Stimulated activated CD8-positive, alpha-beta memory T cell treated with anti-CD3 and anti-CD28 coated beads, Interleukin-12 subunit alpha, Interleukin-12 subunit beta, amount 100 ng/mL, for 24 hours (primary cell): ENCODE measurements at regions not wholly inside any gene's neighbourhood (a gene's known extent, or its start where the extent isn't known, plus 50 kb on each side); places are given as distances from the start of the nearest gene placed in this dataset.
"Not testable (repeated sequence)": the region's sequence is repeated elsewhere in the genome, so short reads cannot be mapped to it uniquely, and the experiment has no call there.

Experiments
- DNase-seq: peaks from one replicate; pipeline ENCODE4 v3.0.0-alpha.2; 2020; ENCODE audit errors: extremely low read depth

DNA sequence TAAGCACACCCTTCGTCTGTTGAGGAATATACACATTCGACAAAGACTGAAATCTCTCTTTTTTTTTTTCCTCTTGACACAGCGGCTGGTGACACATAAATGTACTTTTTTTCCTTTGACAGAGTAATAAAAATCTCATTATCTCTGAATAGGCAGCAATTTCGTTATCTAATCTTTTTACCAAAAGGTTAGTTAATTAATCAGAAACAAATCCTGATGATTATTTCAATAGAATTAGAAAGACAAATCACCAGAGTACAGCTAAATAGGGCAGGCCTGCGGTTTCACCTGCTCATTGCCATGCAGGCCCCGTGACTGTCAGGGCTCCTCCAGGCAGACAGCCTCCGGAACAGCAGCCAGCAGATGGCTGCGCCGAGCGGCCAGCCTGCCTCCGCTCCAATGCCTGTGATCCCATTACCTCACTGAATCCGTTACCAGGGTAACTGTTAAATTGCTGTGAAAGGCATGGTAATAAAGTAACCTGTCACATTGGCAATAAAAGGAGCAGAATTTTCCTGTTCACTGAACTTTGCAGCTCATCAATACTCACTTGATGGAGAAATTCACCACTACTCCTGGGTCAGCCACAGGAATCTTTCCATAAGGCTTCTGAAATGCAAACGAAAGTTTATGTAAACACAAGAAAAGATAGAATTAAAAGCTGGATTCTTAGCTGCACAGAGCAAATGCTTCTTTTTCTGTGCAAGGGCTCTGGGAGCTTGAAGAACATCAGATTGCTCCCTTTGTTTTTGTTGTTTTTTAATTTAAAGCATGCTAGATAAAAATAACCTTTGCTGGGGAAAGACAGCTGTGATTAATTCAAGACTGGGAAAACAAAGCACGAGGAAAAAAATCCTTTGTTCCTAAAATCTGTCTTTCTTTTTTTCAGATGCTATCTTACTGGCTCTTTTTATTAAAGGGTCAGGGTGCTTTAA lies 666.4 kb upstream of the ZNF608 start:
- no peak for DNase-seq

DNA sequence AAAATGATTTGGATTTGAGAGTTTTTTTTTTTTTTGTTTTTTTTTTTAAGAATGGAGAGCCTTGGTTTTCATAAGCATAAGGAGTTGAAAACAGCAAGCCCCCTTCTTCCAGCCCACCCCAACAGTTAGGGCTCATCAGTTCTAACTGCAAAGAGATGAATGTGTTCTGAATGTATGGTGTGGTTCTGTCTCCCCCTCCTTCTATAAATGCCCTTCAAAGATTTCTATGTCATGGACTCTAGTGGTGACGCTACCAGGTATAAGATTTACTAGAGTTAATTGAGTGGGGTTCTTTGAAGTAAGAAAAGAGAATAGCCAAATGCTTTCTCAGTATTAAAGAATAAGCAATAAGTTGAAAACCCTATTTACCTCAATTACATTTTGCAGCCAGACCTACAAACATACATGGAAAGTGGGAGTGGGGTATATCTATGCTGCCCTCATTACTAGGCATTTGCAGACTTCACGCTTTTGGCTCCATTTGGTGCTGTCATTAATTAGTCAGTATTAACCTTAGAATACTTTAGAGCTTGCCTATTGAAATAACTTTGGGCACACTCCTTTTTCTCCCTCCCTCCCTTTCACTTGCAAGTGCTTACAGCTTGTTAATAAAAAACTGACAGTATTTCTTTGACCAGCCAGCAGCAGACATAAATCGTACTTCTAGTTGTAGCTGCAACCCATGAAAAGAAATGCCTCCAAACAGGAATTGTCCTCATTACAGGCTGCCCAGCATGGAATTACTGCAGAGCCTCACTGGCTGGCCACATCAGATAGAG lies 667.2 kb upstream of the ZNF608 start:
- no peak for DNase-seq

- no peak for DNase-seq
Measured at GRCh38 chr5:125415126-125415525, 668.7 kb upstream of the ZNF608 start.

- DNase-seq: no peak
Measured at GRCh38 chr5:125416055-125416454, 669.6 kb upstream of the ZNF608 start.

- no peak for DNase-seq
Measured at GRCh38 chr5:125421006-125421405, 674.6 kb upstream of the ZNF608 start.

- DNase-seq: no peak
Measured at GRCh38 chr5:125422342-125422741, 675.9 kb upstream of the ZNF608 start.

- no peak for DNase-seq
Measured at GRCh38 chr5:125424402-125425141, 678.1 kb upstream of the ZNF608 start.

GRCh38 chr5:125429498-125429897 lies 683.1 kb upstream of the ZNF608 start:
- DNase-seq: no peak

DNA sequence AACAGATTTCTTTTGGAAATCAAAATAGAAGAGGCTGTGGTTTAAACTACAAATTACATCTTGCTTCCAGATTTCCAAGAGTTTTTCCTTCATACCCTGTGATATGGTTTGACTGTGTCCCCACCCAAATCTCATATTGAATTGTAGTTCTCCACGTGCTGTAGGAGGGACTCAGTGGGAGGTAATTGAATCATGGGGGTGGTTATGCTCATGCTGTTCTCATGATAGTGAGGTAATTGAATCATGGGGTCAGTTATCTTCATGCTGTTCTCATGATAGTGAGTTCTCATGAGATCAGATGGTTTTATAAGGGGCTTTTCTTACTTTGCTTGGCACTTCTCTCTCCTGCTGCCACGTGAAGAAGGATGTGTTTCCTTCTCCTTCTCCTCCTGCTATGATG lies 687.0 kb upstream of the ZNF608 start:
- no peak for DNase-seq

DNA sequence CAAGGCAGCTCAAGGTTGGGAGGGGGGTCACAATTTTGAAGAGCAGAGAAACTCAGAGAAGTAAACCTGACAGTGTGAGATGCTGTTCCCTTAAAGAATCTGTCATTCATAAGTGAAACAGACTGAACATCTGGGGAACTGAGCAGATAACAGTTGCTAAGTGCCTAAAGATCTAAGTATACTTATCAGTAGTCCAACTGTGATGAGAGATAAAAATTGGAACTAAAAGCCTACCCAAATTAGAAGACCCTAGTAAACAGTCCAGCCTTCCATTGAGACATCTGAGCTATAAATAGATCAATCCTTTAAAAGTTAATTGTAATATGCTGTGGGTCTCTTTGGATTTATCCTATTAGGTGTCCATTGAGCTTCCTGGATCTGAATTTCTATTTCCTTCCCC lies 692.8 kb upstream of the ZNF608 start:
- DNase-seq: no peak

- no peak for DNase-seq
Measured at GRCh38 chr5:125440905-125441304, 694.5 kb upstream of the ZNF608 start.

DNA sequence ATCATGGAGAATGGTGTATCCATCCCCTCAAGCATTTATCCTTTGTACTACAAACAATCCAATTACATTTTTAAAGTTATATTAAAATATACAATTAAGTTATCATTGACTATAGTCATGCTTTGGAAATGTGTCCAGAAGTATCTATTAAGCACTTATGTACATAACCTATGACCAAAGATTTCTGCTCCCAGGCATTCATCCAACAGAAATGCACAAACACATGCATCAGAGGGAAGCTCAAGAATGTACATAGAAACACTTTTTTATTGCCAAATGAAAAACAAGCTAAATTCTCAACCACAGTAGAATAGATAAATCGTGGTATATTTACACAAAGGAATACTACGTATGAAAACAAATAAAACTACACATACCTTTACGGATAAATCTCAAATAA lies 700.5 kb upstream of the ZNF608 start:
- no peak for DNase-seq

GRCh38 chr5:125450771-125451170 lies 704.3 kb upstream of the ZNF608 start:
- no peak for DNase-seq

GRCh38 chr5:125451622-125452021 lies 705.2 kb upstream of the ZNF608 start:
- no peak for DNase-seq

DNA sequence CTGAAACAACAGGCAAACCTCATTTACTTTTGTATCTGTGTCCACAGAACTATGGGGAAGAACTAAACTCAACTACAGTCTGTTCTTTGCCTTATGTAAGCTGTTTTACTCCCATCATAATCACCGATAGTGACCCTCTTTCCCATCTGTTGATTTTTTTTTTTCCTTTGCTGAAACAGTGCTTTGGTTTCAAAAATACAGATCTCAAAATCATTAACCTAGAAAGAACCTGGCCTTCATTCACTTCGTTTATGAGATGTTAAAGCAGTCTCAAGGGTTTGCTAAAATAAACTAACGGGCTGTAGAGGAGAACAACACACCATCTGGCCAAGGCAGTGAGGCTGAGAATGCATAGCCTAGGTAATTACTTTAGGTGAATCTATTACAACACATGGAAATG lies 706.6 kb upstream of the ZNF608 start:
- DNase-seq: no peak

DNA sequence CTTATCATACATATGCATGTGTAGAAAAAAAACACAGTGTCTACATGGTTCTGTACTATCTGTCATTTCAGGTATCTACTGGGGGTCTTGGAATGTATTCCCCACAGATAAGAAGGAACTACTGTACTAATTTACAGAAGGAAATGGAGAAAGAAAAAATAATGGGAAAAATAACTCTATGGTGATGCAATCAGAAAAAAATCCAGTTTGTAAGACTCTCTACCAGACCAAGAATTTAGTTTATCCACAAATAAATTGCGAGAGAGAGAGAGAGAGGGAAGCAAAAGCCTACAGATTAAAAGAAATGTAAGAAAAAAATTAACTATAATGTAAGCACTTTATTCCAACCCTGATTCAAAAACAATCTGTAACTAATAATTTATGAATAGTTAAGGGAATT lies 708.6 kb upstream of the ZNF608 start:
- no peak for DNase-seq

- DNase-seq: not testable (repeated sequence)
Measured at GRCh38 chr5:125456005-125456404, 709.6 kb upstream of the ZNF608 start.

DNA sequence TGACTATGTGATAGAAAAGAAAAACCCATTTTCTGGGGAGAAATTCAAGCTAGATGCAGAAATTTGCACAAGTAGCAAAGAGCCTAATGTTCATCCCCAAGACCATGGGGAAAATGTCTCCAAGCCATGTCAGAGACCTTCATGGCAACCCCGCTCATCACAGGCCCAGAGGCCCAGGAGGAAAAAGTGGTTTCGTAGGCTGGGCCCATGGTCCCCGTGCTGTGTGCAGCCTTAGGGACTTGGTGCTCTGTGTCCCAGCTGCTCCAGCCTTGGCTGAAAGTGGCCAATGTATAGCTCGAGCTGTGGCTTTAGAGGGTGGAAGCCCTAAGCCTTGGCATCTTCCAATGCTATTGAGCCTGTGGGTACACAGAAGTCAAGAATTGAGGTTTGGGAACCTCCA lies 711.2 kb upstream of the ZNF608 start:
- DNase-seq: no peak

DNA sequence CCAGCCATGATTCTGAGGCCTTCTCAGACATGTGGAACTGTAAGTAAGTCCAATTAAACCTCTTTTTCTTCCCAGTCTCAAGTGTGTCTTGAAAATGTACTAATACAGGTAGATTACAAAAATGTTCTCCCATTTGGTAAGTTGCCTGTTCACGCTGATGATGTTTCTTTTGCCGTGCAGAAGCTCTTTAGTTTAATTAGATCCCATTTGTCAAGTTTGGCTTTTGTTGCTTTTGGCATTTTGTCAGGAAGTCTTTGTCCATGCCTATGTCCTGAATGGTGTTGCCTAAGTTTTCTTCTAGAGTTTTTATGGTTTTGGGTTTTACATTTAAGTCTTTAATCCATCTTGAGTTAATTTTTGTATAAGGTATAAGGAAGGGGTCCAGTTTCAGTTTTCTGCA lies 712.5 kb upstream of the ZNF608 start:
- not testable (repeated sequence) for DNase-seq

DNA sequence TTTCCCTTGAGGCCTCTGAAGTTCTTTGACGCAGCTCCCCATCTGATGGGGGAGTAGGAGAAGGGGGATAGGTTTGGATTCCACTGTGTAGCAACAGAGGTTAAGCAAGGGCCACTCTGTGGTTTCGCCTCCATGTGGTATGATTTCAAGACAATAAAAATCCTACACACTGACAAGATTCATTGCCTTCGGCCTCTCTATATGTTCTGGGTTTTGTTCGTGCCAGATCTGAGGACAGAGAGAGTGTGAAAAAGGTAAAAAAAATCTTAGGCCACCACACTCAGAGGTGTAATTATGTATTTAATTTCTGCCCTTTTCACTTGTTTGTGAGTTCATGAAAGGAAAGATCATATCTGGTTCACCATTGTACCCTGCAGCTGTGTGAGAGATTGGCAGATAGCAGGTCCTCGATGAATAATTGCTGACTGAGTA lies 715.2 kb upstream of the ZNF608 start:
- DNase-seq: no peak

DNA sequence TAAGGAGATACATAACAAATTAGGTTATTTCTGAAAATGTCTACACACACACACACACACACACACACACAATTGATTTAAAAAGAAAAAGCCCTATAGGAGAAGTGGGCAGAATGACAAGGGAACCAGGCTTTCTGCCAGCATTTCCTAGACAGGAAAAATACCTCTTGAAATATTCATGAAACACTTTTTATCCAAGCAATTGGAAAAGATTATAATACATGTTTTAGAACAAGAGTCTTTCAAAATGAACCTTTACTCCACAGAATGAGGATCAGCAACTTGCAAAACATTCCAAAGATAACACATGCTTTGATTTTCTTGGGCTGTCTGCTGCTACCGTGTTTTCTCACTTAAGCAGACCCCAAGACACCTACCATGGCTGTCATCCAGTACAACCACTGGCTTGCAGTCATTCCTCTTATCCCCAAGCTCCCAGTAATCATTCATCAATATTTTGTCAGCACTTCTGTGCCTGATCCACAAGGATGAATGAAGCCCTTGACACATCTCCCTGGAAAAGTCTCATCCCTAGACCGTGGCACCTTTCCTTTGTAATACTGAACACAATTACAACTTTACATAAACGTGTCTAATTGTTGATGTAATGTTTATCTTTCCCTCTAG lies 717.1 kb upstream of the ZNF608 start:
- no peak for DNase-seq
